ENCODE measurements at regions not wholly inside any gene's neighbourhood (a gene's known extent, or its start where the extent isn't known, plus 50 kb on each side); places are given as distances from the start of the nearest gene placed in this dataset.

DNA sequence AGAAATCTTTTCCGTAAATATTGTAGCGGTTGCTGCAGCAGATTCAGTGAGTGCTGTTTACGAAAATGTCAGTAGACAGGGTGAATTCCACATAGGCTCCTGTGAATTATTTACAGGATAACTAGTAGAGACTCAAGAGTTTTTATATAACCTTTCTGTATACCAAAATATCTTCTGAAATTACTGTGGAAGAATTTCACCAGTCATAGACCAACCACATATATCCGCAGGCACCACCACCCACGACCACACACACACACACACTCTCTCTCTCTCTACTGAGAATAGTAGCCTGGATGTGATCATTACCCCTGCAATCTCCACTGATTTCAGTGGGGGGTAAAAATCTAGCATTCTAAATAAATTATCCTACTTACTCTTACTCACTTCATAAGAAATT is 341.8 kb downstream of the RBM43 start:
- no peaks in the 10 kb centered on the region for H3K36me3 ChIP-seq (ENCODE audit: control insufficient read depth in 4 of 4, insufficient read depth in 4 of 4, low read length in 4 of 4)
- no peaks in the 10 kb centered on the region for H3K27me3 ChIP-seq (ENCODE audit: control insufficient read depth in 3 of 3, insufficient read depth in 3 of 3, low read length in 2 of 3)
- 83 to 90% methylated on average over 5 of the region's 5 CpGs for WGBS, 2 donors
- H3K4me1 ChIP-seq (ENCODE audit: control insufficient read depth in 5 of 5, insufficient read depth in 5 of 5, low read length in 5 of 5) = no peaks in the 10 kb centered on the region
- no peak overlapping the region for H3K27ac ChIP-seq (ENCODE audit: low read depth in 1 of 2, low read length in 1 of 2)
- H3K9ac ChIP-seq (ENCODE audit: insufficient read depth in 1 of 2, low read length in 2 of 2) = no peak overlapping the region
- H3K4me3 ChIP-seq = no peak overlapping the region
- TF ChIP-seq, protein P1, sequence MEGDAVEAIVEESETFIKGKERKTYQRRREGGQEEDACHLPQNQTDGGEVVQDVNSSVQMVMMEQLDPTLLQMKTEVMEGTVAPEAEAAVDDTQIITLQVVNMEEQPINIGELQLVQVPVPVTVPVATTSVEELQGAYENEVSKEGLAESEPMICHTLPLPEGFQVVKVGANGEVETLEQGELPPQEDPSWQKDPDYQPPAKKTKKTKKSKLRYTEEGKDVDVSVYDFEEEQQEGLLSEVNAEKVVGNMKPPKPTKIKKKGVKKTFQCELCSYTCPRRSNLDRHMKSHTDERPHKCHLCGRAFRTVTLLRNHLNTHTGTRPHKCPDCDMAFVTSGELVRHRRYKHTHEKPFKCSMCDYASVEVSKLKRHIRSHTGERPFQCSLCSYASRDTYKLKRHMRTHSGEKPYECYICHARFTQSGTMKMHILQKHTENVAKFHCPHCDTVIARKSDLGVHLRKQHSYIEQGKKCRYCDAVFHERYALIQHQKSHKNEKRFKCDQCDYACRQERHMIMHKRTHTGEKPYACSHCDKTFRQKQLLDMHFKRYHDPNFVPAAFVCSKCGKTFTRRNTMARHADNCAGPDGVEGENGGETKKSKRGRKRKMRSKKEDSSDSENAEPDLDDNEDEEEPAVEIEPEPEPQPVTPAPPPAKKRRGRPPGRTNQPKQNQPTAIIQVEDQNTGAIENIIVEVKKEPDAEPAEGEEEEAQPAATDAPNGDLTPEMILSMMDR (IDR thresholded peaks at IDR 0.05; ENCODE audit: control extremely low read depth, extremely low read depth) = no peak
- no peaks in the 10 kb centered on the region for H3K9me3 ChIP-seq (ENCODE audit: control insufficient read depth in 4 of 4, insufficient read depth in 3 of 4, low read length in 3 of 4)
- DNase-seq = no peak
- ATAC-seq (ENCODE audit: insufficient read depth, low FRiP score) = no peak

DNA sequence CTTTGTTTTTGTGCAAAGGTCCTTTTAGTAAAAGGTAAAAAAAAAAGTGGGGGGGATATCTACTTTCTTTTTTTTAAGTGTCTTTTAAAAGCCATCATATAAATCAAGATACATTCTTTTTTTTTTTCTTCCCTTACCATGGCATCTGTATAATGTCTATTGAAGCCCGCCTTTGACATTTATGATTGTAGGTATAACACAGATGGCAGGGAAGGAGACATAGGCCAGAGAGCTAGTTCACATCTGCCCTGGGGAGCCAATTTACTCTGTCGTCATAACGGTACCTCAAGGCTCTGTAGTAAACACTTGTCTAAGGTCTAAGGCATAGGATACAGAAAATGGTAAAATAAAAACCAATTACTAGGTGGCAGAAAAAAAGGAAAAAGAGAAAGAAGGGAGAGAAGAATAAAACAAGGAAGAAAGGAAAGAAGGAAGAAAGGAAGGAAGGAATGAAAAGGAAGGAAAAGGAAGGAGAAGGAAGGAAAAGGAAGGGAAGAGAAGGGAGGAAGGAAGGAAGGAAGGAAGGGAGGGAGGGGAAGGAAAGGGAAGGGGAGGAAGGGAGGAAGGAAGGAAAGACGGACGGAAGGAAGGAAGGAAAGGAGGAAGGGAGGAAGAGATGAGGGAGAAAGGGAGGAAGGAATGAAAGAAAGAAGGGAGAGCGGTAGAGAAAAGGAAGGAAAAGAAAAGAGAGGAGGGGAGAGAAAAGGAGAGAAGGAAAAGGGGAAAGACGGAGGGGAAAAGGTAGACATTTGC is 343.5 kb downstream of the RBM43 start:
- TF ChIP-seq, protein P1 (IDR thresholded peaks at IDR 0.05; ENCODE audit: control extremely low read depth, extremely low read depth) = no peak
- H3K27ac ChIP-seq (ENCODE audit: low read depth in 1 of 2, low read length in 1 of 2) = no peak overlapping the region
- ATAC-seq (ENCODE audit: insufficient read depth, low FRiP score) (no peak), DNase-seq (no peak)
- H3K4me1 ChIP-seq (ENCODE audit: control insufficient read depth in 5 of 5, insufficient read depth in 5 of 5, low read length in 5 of 5) = no peaks in the 10 kb centered on the region
- H3K9ac ChIP-seq (ENCODE audit: insufficient read depth in 1 of 2, low read length in 2 of 2) = no peak overlapping the region
- no peaks in the 10 kb centered on the region for H3K27me3 ChIP-seq (ENCODE audit: control insufficient read depth in 3 of 3, insufficient read depth in 3 of 3, low read length in 2 of 3)
- WGBS, 2 donors = 79 to 88% methylated on average over 7 of the region's 7 CpGs
- no peaks in the 10 kb centered on the region for H3K36me3 ChIP-seq (ENCODE audit: control insufficient read depth in 4 of 4, insufficient read depth in 4 of 4, low read length in 4 of 4)
- H3K4me3 ChIP-seq = no peak overlapping the region
- no peaks in the 10 kb centered on the region for H3K9me3 ChIP-seq (ENCODE audit: control insufficient read depth in 4 of 4, insufficient read depth in 3 of 4, low read length in 3 of 4)

DNA sequence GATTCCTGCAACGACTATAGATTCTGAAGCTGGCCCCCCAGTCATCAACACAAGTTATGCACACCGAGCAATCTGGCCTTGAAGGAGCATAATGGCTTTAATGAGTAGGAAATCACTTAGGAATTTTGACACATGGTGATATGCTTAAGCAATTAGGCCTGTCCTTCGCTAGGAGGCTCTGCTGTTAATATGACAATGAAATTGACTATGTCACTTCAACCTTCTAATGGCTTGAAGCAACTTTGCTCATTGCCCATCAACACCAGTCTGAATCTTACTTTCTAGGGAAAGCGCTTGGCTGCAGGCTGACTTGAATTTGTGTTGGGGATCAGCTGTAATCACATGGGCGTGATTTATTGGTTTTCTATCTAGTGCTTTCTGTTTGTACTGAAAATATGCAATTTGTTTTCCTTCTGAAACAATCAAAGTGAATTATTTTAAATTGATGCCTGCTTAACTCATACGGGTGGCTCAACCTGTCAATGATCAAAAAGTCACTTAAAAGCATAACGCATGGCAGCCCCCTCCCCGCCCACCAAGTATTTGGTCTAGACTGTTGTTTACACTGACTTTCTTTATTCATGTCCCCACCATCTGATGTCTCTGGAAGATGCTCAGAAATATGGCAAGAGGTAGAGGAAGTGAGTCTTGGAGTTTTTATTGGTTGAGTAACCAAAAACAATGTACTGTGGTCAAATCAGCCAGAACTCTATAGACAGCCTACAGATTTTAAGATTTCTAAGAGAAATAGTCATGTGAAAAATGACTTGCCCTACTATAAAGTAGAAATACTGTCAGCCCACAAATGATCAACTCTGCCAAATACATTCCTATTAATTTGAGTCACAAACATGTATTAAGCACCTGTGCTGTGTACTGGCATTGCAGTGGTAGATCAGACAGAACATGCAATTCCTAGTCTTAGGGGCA is 344.9 kb downstream of the RBM43 start:
- Histone ChIP-seq H3K27me3 (ENCODE audit: control insufficient read depth in 3 of 3, insufficient read depth in 3 of 3, low read length in 2 of 3) (no peaks in the 10 kb centered on the region), H3K36me3 (ENCODE audit: control insufficient read depth in 4 of 4, insufficient read depth in 4 of 4, low read length in 4 of 4) (no peaks in the 10 kb centered on the region), H3K4me3 (no peak overlapping the region), H3K27ac (ENCODE audit: low read depth in 1 of 2, low read length in 1 of 2) (no peak overlapping the region), H3K9ac (ENCODE audit: insufficient read depth in 1 of 2, low read length in 2 of 2) (no peak overlapping the region), H3K9me3 (ENCODE audit: control insufficient read depth in 4 of 4, insufficient read depth in 3 of 4, low read length in 3 of 4) (no peaks in the 10 kb centered on the region), H3K4me1 (ENCODE audit: control insufficient read depth in 5 of 5, insufficient read depth in 5 of 5, low read length in 5 of 5) (peaks cover 0 to 3% (median 0%) of the 10 kb centered on the region in 5 donors)
- ATAC-seq (ENCODE audit: insufficient read depth, low FRiP score) (no peak), DNase-seq (no peak)
- TF ChIP-seq, protein P1 (IDR thresholded peaks at IDR 0.05; ENCODE audit: control extremely low read depth, extremely low read depth) = no peak
- WGBS, 2 donors = 90 to 91% methylated on average over 8 of the region's 8 CpGs

Measured in lung (tissue), 11 donors.